RCC 7860 (cell line): ENCODE measurements at regions not wholly inside any gene's neighbourhood (a gene's known extent, or its start where the extent isn't known, plus 50 kb on each side); places are given as distances from the start of the nearest gene placed in this dataset.
"Not testable (repeated sequence)": the region's sequence is repeated elsewhere in the genome, so short reads cannot be mapped to it uniquely, and the experiment has no call there.

Source experiments
- DNase-seq: peaks from one replicate; pipeline ENCODE4 v3.0.0-alpha.2; 2015; ENCODE audit warnings: low spot score
- FAIRE-seq: peaks from 2 replicates; lab custom pipeline; 2012; peaks lifted over from hg19 to GRCh38; lab: Jason Lieb, UNC

DNA sequence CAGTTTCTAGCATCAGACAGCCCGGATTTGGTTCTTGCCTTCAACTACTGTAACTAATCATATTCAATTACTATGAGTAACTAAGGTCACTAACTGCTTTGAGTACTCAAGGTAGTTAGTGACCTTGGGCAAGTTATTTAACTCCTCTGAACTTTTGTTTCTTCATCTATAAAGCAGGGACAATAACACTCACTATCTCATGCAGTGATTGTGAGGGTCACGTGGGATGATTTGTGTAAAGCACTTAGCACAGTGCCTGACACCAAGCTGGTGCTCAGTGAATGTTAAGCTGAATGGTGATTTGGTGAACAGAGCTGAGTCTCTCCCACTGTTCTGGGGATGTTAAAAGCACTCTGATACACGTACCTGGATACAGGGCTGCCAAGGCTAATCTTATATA, 171.3 kb upstream of the PLXNC1 start:
- FAIRE-seq (no peak), DNase-seq (no peak)

- DNase-seq (no peak), FAIRE-seq (no peak)
Observed at GRCh38 chr12:93978553-93978952, 169.8 kb upstream of the PLXNC1 start.

DNA sequence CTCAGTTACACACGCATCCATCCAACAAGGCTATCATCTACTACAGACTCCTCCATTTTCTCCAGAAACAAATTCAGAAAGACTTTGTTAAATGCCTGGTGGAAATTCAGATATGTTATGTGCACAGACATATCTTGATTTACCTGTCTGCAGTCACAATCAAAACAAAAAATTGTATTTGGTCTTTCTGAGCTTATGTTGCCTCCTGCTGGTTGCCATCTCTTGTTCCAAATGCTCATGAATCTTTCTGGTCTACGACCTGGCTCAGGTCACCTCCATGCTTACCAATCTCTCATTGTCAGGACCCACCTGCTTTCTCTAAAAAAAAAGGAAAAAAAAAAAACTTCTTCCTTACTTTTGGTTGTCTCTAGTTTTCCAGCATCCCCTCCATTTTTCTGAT, 169.2 kb upstream of the PLXNC1 start:
- FAIRE-seq, result no peak
- peak; percentile 8 for DNase-seq

- DNase-seq (no peak), FAIRE-seq (no peak)
Observed at GRCh38 chr12:93980711-93981110, 167.7 kb upstream of the PLXNC1 start.

GRCh38 chr12:93981411-93981810, 167.0 kb upstream of the PLXNC1 start:
- FAIRE-seq (no peak), DNase-seq (no peak)

GRCh38 chr12:93982771-93983315, 165.5 kb upstream of the PLXNC1 start:
- FAIRE-seq (no peak), DNase-seq (no peak)

GRCh38 chr12:93984005-93984404, 164.4 kb upstream of the PLXNC1 start:
- no peak for DNase-seq

GRCh38 chr12:93989949-93990348, 158.4 kb upstream of the PLXNC1 start:
- no peak for DNase-seq
- FAIRE-seq, result no peak

More at GRCh38 chr12:93984005-93984404, 164.4 kb upstream of the PLXNC1 start:
- no peak for FAIRE-seq

DNA sequence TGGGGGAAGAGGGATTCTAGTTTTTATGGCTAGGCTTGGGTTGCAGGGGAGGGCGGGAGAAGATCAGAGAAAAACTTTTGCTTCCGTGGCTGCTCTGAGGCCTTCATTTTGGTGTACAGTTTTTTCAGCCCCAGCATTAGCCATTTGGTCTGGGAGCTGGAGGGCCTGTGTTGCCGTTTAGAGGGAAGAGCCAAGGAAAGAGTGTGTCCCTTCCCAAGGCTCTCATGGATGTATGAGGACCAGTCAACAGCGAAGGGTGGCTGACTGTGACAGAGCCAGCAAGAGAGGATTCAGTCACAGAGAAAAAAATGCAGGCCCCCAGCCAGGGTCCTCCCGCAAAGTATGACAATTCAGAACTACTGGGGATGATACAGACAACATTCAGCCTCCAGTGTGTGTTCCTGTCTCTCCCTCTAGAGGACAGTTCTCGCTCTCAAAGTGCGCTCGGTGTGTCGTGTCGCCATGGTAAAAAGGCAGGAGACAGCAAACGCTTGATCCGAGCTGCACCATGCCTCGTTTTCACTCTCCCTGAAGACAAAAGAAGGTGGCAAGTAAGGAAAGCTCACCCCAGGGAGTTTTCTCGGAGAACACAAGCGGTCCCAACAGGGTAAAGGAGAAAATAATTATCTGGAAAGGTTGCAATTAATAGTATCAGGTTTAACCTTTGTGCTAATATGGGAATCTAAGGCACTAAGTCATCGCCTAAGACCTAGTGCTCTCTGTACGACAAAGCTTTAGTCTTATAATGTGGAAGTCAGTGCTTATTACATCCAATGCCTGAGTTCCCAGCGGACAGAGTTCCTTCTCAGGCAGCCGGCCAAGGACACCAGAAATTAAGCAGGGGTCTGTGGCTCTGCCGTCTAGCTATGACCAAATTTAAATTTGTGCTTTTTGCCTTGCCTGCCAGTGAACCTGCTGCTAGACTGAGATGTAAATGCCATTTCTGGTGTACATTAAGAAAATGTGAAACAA, 157.3 kb upstream of the PLXNC1 start:
- no peak for FAIRE-seq
- no peak for DNase-seq

GRCh38 chr12:93991829-93992461, 156.4 kb upstream of the PLXNC1 start:
- DNase-seq (no peak), FAIRE-seq (no peak)

DNA sequence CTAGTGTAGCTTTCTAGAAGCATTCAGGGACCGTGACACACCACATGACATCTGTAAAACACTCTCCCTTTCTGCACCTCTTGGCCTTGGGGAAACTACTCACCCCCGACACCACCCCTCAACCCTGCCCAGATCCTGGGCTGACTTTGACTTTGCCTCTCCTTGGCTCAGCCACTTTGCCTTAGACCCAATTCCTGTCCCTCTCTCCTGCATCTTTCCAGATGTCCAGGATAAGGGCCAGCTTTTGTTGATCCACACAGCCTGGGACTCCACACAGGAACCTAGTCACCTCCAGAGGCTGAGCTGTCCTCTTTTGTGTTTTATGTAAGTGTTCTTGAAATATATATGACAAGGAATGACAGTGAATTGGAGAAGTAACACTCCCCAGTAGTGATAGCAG, 153.7 kb upstream of the PLXNC1 start:
- DNase-seq (no peak), FAIRE-seq (no peak)

- DNase-seq, result no peak
- no peak for FAIRE-seq
Observed at GRCh38 chr12:93996321-93996720, 152.1 kb upstream of the PLXNC1 start.

- DNase-seq (no peak), FAIRE-seq (no peak)
Observed at GRCh38 chr12:94001691-94002090, 146.7 kb upstream of the PLXNC1 start.

DNA sequence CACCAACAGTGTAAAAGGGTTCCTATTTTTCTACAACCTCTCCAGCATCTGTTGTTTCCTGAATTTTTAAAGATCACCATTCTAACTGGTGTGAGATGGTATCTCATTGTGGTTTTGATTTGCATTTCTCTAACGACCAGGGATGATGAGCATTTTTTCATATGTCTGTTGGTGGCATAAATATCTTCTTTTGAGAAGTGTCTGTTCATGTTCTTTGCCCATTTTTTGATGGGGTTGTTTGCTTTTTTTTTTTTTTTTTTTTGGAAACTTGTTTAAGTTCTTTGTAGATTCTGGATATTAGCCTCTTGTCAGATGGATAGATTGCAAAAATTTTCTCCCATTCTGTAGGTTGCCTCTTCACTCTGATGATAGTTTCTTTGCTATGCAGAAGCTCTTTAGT, 145.5 kb upstream of the PLXNC1 start:
- FAIRE-seq, DNase-seq: not testable (repeated sequence)

GRCh38 chr12:94007833-94008232, 140.5 kb upstream of the PLXNC1 start:
- DNase-seq, FAIRE-seq: not testable (repeated sequence)

DNA sequence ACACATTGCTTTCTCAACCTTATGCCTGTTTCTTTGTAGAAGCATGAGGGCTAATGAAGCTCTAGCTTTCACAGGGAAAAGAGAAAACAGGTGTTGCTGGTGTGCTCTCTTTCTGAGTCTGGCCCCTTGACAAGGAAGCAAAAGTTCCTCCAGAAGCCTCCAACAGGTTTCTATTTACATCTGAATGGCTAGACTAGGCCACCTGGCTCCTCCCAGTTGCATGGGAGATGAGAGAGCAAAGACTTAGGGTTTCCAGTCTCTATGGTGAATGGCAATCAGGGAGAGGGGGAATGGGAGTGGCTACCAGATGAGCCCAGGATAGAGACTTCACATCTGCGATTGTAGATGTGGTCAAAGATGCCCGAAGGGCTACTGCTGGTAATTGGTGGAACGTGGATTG, 138.1 kb upstream of the PLXNC1 start:
- FAIRE-seq, result no peak
- no peak for DNase-seq

DNA sequence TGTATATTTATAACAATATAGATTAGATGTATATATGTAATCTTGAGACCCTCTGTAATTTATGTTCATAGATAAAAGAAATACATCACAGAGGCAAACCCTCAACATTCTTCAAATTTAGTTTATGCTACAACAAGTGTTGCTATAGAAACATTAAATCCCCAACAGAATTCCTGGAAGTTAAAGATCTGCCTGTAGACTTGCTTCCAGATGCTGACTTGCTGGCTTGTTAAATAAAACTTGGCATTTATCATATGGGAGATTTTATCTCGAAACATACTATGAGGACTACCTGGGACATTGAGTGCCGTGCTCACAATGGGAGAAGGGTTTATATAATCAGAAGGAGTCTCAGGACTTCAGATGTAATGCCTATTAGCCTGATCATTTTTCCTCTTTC, 136.3 kb upstream of the PLXNC1 start:
- FAIRE-seq (no peak), DNase-seq (no peak)

GRCh38 chr12:94012590-94012989, 135.8 kb upstream of the PLXNC1 start:
- no peak for FAIRE-seq

GRCh38 chr12:94017247-94017646, 131.1 kb upstream of the PLXNC1 start:
- not testable (repeated sequence) for FAIRE-seq, DNase-seq

More at GRCh38 chr12:94012590-94012989, 135.8 kb upstream of the PLXNC1 start:
- no peak for DNase-seq

GRCh38 chr12:94020335-94020734, 128.0 kb upstream of the PLXNC1 start:
- DNase-seq (no peak), FAIRE-seq (no peak)

GRCh38 chr12:94023879-94024278, 124.5 kb upstream of the PLXNC1 start:
- DNase-seq (no peak), FAIRE-seq (no peak)

GRCh38 chr12:94025068-94025467, 123.3 kb upstream of the PLXNC1 start:
- DNase-seq (no peak), FAIRE-seq (no peak)
